Loucy (cell line): ENCODE measurements at regions not wholly inside any gene's neighbourhood (a gene's known extent, or its start where the extent isn't known, plus 50 kb on each side); places are given as distances from the start of the nearest gene placed in this dataset.

ENCODE experiments used
- EZH2phosphoT487 ChIP-seq: fragments of 200-600 bp; IDR thresholded peaks from 2 replicates; pipeline ENCODE4 v1.6.1; 2018; ENCODE audit warnings: antibody characterized with exemption, mild to moderate bottlenecking, moderate library complexity, borderline replicate concordance
- TF ChIP-seq, protein P1 (sequence below): fragments of 200-600 bp; sonication (generic); conservative IDR thresholded peaks from 2 replicates; pipeline ENCODE4 v1.5.1; 2014; ENCODE audit warnings: mild to moderate bottlenecking, antibody characterized with exemption, low read length

DNA sequence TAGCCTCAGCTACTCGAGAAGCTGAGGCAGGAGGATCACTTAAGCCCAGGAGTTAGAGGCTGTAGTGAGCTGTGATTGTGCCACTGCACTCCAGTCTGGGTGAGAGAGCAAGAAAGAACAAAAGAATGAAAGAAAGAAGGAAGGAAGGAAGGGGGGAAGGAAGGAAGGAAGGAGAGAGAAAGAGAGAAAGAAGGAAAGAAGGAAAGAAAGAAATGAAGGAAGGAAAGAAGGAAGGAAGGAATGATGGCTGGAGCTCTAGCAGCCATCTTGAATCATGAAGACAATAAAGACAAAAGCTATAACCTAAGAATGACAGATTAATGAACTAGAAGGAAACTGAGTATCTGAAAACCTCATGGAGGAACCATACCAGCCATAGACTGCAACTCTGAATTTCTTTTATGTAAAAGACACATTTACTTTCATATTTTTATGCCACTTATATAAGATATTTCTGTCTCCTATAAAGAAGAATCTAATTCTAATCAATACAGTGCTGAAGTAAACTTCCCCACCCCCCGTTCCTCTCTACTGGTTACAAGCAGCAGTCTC is 522.3 kb upstream of the JARID2 start:
- TF ChIP-seq, protein P1, sequence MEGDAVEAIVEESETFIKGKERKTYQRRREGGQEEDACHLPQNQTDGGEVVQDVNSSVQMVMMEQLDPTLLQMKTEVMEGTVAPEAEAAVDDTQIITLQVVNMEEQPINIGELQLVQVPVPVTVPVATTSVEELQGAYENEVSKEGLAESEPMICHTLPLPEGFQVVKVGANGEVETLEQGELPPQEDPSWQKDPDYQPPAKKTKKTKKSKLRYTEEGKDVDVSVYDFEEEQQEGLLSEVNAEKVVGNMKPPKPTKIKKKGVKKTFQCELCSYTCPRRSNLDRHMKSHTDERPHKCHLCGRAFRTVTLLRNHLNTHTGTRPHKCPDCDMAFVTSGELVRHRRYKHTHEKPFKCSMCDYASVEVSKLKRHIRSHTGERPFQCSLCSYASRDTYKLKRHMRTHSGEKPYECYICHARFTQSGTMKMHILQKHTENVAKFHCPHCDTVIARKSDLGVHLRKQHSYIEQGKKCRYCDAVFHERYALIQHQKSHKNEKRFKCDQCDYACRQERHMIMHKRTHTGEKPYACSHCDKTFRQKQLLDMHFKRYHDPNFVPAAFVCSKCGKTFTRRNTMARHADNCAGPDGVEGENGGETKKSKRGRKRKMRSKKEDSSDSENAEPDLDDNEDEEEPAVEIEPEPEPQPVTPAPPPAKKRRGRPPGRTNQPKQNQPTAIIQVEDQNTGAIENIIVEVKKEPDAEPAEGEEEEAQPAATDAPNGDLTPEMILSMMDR = no peak
- no peak for TF ChIP-seq EZH2phosphoT487
